GM23338 (cell line): ENCODE measurements at regions not wholly inside any gene's neighbourhood (a gene's known extent, or its start where the extent isn't known, plus 50 kb on each side); places are given as distances from the start of the nearest gene placed in this dataset.

Experiments
- CREB1 ChIP-seq: fragments of 250-450 bp; sonication (Bioruptor Pico); IDR thresholded peaks from 2 replicates; pipeline ENCODE4 v1.5.0; 2020; ENCODE audit warnings: low read depth, mild to moderate bottlenecking, moderate library complexity
- EZH2 ChIP-seq: fragments of 200-600 bp; sonication (generic); IDR thresholded peaks from one replicate; pipeline ENCODE4 v1.8.0; 2017; ENCODE audit warnings: antibody characterized with exemption, mild to moderate bottlenecking, low read depth; ENCODE audit not compliant: unreplicated experiment
- EZH2phosphoT487 ChIP-seq: fragments of 200-600 bp; sonication (generic); IDR thresholded peaks from one replicate; pipeline ENCODE4 v1.8.1; 2018; ENCODE audit warnings: antibody characterized with exemption; ENCODE audit not compliant: unreplicated experiment
- JUNB ChIP-seq: IDR thresholded peaks from one replicate; pipeline ENCODE4 v1.6.1; 2016; ENCODE audit warnings: antibody characterized with exemption; ENCODE audit not compliant: unreplicated experiment
- NANOG ChIP-seq: IDR thresholded peaks from 2 replicates; pipeline ENCODE4 v1.6.1; 2016; ENCODE audit warnings: antibody characterized with exemption, borderline replicate concordance
- POLR2AphosphoS5 ChIP-seq: IDR thresholded peaks from 2 replicates; pipeline ENCODE4 v1.6.1; 2016; ENCODE audit warnings: antibody characterized with exemption, low read depth
- ZNF114 ChIP-seq: fragments of 250-450 bp; sonication (Bioruptor Pico); IDR thresholded peaks from 2 replicates; pipeline ENCODE4 v1.5.0; 2020; ENCODE audit warnings: mild to moderate bottlenecking, moderate library complexity
- TF ChIP-seq, protein P1 (sequence below): IDR thresholded peaks from one replicate; pipeline ENCODE4 v1.6.1; 2018; ENCODE audit warnings: antibody characterized with exemption; ENCODE audit not compliant: unreplicated experiment
- TF ChIP-seq, protein P2 (sequence below), 2 experiments: fragments of 200-600 bp in 1 of 2; sonication (generic) in 1 of 2; conservative IDR thresholded peaks; 2 replicates each; pipeline versions ENCODE4 v1.5.1 to v1.6.1; 2016 to 2017; ENCODE audit warnings: antibody characterized with exemption in 2 of 2, low read depth in 2 of 2, mild to moderate bottlenecking in 2 of 2, moderate library complexity in 1 of 2
- TF ChIP-seq, protein P3 (sequence below): IDR thresholded peaks from 2 replicates; pipeline ENCODE4 v1.6.1; 2016; ENCODE audit warnings: antibody characterized with exemption

DNA sequence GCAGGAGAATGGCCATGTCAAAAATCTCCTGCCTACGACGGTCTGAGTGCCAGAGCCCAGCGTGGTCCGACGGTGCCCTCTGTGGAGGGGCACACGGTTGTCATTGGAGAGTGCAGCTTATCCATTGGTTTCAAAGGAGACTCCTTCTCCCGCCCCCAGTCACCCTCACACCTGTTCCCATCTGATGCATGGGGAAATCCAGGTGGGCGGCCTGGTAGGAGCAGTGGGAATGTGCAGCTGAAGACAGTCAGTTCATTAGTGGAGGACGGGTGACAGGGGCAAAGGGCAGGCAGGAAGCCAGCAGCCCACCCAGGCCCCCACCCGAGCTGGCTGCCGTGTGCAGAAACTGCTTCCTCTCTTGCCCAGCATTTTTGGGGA lies 162.3 kb downstream of the IRF8 start:
- TF ChIP-seq, protein P1, sequence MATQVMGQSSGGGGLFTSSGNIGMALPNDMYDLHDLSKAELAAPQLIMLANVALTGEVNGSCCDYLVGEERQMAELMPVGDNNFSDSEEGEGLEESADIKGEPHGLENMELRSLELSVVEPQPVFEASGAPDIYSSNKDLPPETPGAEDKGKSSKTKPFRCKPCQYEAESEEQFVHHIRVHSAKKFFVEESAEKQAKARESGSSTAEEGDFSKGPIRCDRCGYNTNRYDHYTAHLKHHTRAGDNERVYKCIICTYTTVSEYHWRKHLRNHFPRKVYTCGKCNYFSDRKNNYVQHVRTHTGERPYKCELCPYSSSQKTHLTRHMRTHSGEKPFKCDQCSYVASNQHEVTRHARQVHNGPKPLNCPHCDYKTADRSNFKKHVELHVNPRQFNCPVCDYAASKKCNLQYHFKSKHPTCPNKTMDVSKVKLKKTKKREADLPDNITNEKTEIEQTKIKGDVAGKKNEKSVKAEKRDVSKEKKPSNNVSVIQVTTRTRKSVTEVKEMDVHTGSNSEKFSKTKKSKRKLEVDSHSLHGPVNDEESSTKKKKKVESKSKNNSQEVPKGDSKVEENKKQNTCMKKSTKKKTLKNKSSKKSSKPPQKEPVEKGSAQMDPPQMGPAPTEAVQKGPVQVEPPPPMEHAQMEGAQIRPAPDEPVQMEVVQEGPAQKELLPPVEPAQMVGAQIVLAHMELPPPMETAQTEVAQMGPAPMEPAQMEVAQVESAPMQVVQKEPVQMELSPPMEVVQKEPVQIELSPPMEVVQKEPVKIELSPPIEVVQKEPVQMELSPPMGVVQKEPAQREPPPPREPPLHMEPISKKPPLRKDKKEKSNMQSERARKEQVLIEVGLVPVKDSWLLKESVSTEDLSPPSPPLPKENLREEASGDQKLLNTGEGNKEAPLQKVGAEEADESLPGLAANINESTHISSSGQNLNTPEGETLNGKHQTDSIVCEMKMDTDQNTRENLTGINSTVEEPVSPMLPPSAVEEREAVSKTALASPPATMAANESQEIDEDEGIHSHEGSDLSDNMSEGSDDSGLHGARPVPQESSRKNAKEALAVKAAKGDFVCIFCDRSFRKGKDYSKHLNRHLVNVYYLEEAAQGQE = no peak
- TF ChIP-seq, protein P2, sequence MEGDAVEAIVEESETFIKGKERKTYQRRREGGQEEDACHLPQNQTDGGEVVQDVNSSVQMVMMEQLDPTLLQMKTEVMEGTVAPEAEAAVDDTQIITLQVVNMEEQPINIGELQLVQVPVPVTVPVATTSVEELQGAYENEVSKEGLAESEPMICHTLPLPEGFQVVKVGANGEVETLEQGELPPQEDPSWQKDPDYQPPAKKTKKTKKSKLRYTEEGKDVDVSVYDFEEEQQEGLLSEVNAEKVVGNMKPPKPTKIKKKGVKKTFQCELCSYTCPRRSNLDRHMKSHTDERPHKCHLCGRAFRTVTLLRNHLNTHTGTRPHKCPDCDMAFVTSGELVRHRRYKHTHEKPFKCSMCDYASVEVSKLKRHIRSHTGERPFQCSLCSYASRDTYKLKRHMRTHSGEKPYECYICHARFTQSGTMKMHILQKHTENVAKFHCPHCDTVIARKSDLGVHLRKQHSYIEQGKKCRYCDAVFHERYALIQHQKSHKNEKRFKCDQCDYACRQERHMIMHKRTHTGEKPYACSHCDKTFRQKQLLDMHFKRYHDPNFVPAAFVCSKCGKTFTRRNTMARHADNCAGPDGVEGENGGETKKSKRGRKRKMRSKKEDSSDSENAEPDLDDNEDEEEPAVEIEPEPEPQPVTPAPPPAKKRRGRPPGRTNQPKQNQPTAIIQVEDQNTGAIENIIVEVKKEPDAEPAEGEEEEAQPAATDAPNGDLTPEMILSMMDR (conservative IDR thresholded peaks at IDR 0.05; ENCODE audit: low read depth in 2 of 2) = no peak
- TF ChIP-seq EZH2 = no peak
- TF ChIP-seq EZH2phosphoT487 = no peak
- TF ChIP-seq POLR2AphosphoS5 = no peak
- no peak for TF ChIP-seq NANOG
- TF ChIP-seq, protein P3, sequence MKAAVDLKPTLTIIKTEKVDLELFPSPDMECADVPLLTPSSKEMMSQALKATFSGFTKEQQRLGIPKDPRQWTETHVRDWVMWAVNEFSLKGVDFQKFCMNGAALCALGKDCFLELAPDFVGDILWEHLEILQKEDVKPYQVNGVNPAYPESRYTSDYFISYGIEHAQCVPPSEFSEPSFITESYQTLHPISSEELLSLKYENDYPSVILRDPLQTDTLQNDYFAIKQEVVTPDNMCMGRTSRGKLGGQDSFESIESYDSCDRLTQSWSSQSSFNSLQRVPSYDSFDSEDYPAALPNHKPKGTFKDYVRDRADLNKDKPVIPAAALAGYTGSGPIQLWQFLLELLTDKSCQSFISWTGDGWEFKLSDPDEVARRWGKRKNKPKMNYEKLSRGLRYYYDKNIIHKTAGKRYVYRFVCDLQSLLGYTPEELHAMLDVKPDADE = no peak
- no peak for TF ChIP-seq ZNF114 (CRISPR knock-in tag)
- TF ChIP-seq CREB1 (CRISPR knock-in tag) = no peak
- TF ChIP-seq JUNB = no peak
